A204.1 (cell line): ENCODE measurements at regions not wholly inside any gene's neighbourhood (a gene's known extent, or its start where the extent isn't known, plus 50 kb on each side); places are given as distances from the start of the nearest gene placed in this dataset.
"Not testable (repeated sequence)": the region's sequence is repeated elsewhere in the genome, so short reads cannot be mapped to it uniquely, and the experiment has no call there.

ENCODE experiments used
- FAIRE-seq: peaks from 2 replicates; lab custom pipeline; 2012; peaks lifted over from hg19 to GRCh38; lab: Jason Lieb, UNC

- FAIRE-seq: no peak
These were observed 317.2 kb upstream of the CDYL start for GRCh38 chr6:4459032-4459431.

GRCh38 chr6:4451718-4452117, 316.3 kb upstream of the ECI2 start:
- FAIRE-seq: no peak

GRCh38 chr6:4451081-4451480, 315.7 kb upstream of the ECI2 start:
- no peak for FAIRE-seq

- FAIRE-seq: no peak
These were observed 314.9 kb upstream of the ECI2 start for GRCh38 chr6:4450237-4450636.

- no peak for FAIRE-seq
These were observed 314.0 kb upstream of the ECI2 start for GRCh38 chr6:4449409-4449808.

GRCh38 chr6:4448841-4449240, 313.5 kb upstream of the ECI2 start:
- no peak for FAIRE-seq

GRCh38 chr6:4447639-4448330, 312.4 kb upstream of the ECI2 start:
- no peak for FAIRE-seq

- FAIRE-seq: no peak
These were observed 311.6 kb upstream of the ECI2 start for GRCh38 chr6:4446982-4447381.

GRCh38 chr6:4441981-4442434, 306.6 kb upstream of the ECI2 start:
- no peak for FAIRE-seq

GRCh38 chr6:4439159-4439558, 303.8 kb upstream of the ECI2 start:
- peak; percentile 9 for FAIRE-seq

- FAIRE-seq: no peak
These were observed 302.0 kb upstream of the ECI2 start for GRCh38 chr6:4437342-4437741.

GRCh38 chr6:4435981-4436445, 300.6 kb upstream of the ECI2 start:
- no peak for FAIRE-seq

- no peak for FAIRE-seq
These were observed 299.3 kb upstream of the ECI2 start for GRCh38 chr6:4434655-4435054.

GRCh38 chr6:4433199-4433598, 297.8 kb upstream of the ECI2 start:
- no peak for FAIRE-seq

- FAIRE-seq: no peak
These were observed 291.6 kb upstream of the ECI2 start for GRCh38 chr6:4426968-4427367.

GRCh38 chr6:4421837-4422236, 286.5 kb upstream of the ECI2 start:
- no peak for FAIRE-seq

GRCh38 chr6:4420160-4420865, 284.9 kb upstream of the ECI2 start:
- no peak for FAIRE-seq

GRCh38 chr6:4415549-4415948, 280.2 kb upstream of the ECI2 start:
- no peak for FAIRE-seq

- not testable (repeated sequence) for FAIRE-seq
These were observed 278.7 kb upstream of the ECI2 start for GRCh38 chr6:4414078-4414477.

GRCh38 chr6:4413073-4413472, 277.7 kb upstream of the ECI2 start:
- FAIRE-seq: no peak

GRCh38 chr6:4412488-4412887, 277.1 kb upstream of the ECI2 start:
- no peak for FAIRE-seq

- no peak for FAIRE-seq
These were observed 276.7 kb upstream of the ECI2 start for GRCh38 chr6:4412077-4412476.

- not testable (repeated sequence) for FAIRE-seq
These were observed 272.3 kb upstream of the ECI2 start for GRCh38 chr6:4407710-4408109.
